Liver (tissue), 8 donors: ENCODE measurements at regions not wholly inside any gene's neighbourhood (a gene's known extent, or its start where the extent isn't known, plus 50 kb on each side); places are given as distances from the start of the nearest gene placed in this dataset.

Experiments used
- DNase-seq: peaks from one replicate; pipeline ENCODE4 v3.0.0-alpha.2; 2017; ENCODE audit warnings: low spot score
- H3K27ac ChIP-seq, 2 donors: one replicate each; pipeline ENCODE4 v1.7.0; 2013; ENCODE audit warnings: inconsistent platforms in 2 of 2, low read length in 2 of 2, control low read depth in 1 of 2, low read depth in 1 of 2, mild to moderate bottlenecking in 1 of 2
- H3K27me3 ChIP-seq, 4 donors: one replicate each; pipeline versions ENCODE4 v1.6.1 to v1.7.0; 2013; ENCODE audit warnings: low read length in 3 of 4, inconsistent platforms in 1 of 4, mild to moderate bottlenecking in 1 of 4, moderate library complexity in 1 of 4; ENCODE audit not compliant: control insufficient read depth in 4 of 4, insufficient read depth in 4 of 4
- H3K36me3 ChIP-seq, 4 donors: one replicate each; pipeline versions ENCODE4 v1.6.1 to v1.7.0; 2013; ENCODE audit warnings: low read length in 3 of 4, mild to moderate bottlenecking in 3 of 4, low read depth in 1 of 4, moderate library complexity in 1 of 4; ENCODE audit not compliant: control insufficient read depth in 4 of 4, insufficient read depth in 3 of 4
- H3K4me1 ChIP-seq, 4 donors: one replicate each; pipeline versions ENCODE4 v1.6.1 to v1.7.0; 2013; ENCODE audit warnings: low read length in 3 of 4, mild to moderate bottlenecking in 3 of 4, moderate library complexity in 1 of 4; ENCODE audit not compliant: control insufficient read depth in 4 of 4, insufficient read depth in 4 of 4
- H3K4me3 ChIP-seq, 3 donors: one replicate each; pipeline versions ENCODE4 v1.6.1 to v1.7.0; 2013; ENCODE audit warnings: low read length in 3 of 3, control low read depth in 1 of 3, low read depth in 1 of 3, mild to moderate bottlenecking in 1 of 3
- H3K9ac ChIP-seq, 2 donors: one replicate each; pipeline ENCODE4 v1.7.0; 2013; ENCODE audit warnings: low read length in 2 of 2, mild to moderate bottlenecking in 2 of 2, moderate library complexity in 2 of 2, control low read depth in 1 of 2, low read depth in 1 of 2
- H3K9me3 ChIP-seq, 4 donors: one replicate each; pipeline versions ENCODE4 v1.6.1 to v1.7.0; 2013; ENCODE audit warnings: low read length in 3 of 4; ENCODE audit not compliant: control insufficient read depth in 4 of 4
- ATF3 ChIP-seq: IDR thresholded peaks from 2 replicates; pipeline ENCODE4 v1.6.1; 2016; ENCODE audit warnings: antibody characterized with exemption
- CTCF ChIP-seq: fragments of 150-350 bp; IDR thresholded peaks from 2 replicates; pipeline ENCODE4 v1.5.1; 2017; ENCODE audit warnings: improper control_type of control experiment, low read depth, low read length; ENCODE audit not compliant: missing input control
- EGR1 ChIP-seq, 2 donors: IDR thresholded peaks; 2 replicates each; pipeline ENCODE4 v1.6.1; 2016 to 2018; ENCODE audit warnings: antibody characterized with exemption in 2 of 2, low read depth in 2 of 2
- FOXA1 ChIP-seq: IDR thresholded peaks from 2 replicates; pipeline ENCODE4 v1.6.1; 2016; ENCODE audit warnings: antibody characterized with exemption
- FOXA2 ChIP-seq: IDR thresholded peaks from 2 replicates; pipeline ENCODE4 v1.6.1; 2016; ENCODE audit warnings: antibody characterized with exemption
- GABPA ChIP-seq, 2 donors: IDR thresholded peaks in 1 of 2; conservative IDR thresholded peaks in 1 of 2; 2 replicates each; pipeline ENCODE4 v1.6.1; 2016; ENCODE audit warnings: antibody characterized with exemption in 2 of 2, mild to moderate bottlenecking in 1 of 2, moderate library complexity in 1 of 2
- HNF4A ChIP-seq, 2 donors: conservative IDR thresholded peaks; 2 replicates each; pipeline ENCODE4 v1.6.1; 2016; ENCODE audit warnings: antibody characterized with exemption in 2 of 2, mild to moderate bottlenecking in 2 of 2
- HNF4G ChIP-seq: IDR thresholded peaks from 2 replicates; pipeline ENCODE4 v1.6.1; 2016; ENCODE audit warnings: antibody characterized with exemption
- JUND ChIP-seq, 2 donors: IDR thresholded peaks; 2 replicates each; pipeline ENCODE4 v1.6.1; 2016; ENCODE audit warnings: antibody characterized with exemption in 2 of 2
- MAX ChIP-seq: IDR thresholded peaks from 2 replicates; pipeline ENCODE4 v1.6.1; 2016; ENCODE audit warnings: antibody characterized with exemption
- NR2F2 ChIP-seq: IDR thresholded peaks from 2 replicates; pipeline ENCODE4 v1.6.1; 2016; ENCODE audit warnings: antibody characterized with exemption
- RAD21 ChIP-seq, 2 donors: IDR thresholded peaks; 2 replicates each; pipeline ENCODE4 v1.6.1; 2016; ENCODE audit warnings: antibody characterized with exemption in 2 of 2, mild to moderate bottlenecking in 2 of 2
- REST ChIP-seq: IDR thresholded peaks from 2 replicates; pipeline ENCODE4 v1.6.1; 2016; ENCODE audit warnings: antibody characterized with exemption, mild to moderate bottlenecking
- RXRA ChIP-seq, 2 donors: IDR thresholded peaks; 2 replicates each; pipeline ENCODE4 v1.6.1; 2017 to 2018; ENCODE audit warnings: antibody characterized with exemption in 2 of 2, mild to moderate bottlenecking in 1 of 2
- SP1 ChIP-seq: IDR thresholded peaks from 2 replicates; pipeline ENCODE4 v1.6.1; 2018; ENCODE audit warnings: antibody characterized with exemption, mild to moderate bottlenecking
- TAF1 ChIP-seq: conservative IDR thresholded peaks from 2 replicates; pipeline ENCODE4 v1.6.1; 2016; ENCODE audit warnings: antibody characterized with exemption, mild to moderate bottlenecking
- YY1 ChIP-seq: IDR thresholded peaks from 2 replicates; pipeline ENCODE4 v1.6.1; 2016; ENCODE audit warnings: antibody characterized with exemption, mild to moderate bottlenecking
- ZBTB33 ChIP-seq: IDR thresholded peaks from 2 replicates; pipeline ENCODE4 v1.6.1; 2016; ENCODE audit warnings: antibody characterized with exemption
- WGBS: extraction: QIAGEN DNeasy Blood & Tissue Kit; methylation state at CpG from one replicate; pipeline ENCODE4 v1.1.7; 2013; 5-methylcytosine and 5-hydroxymethylcytosine counted together
- donor health status: healthy.
- donor health status: healthy.
- donor health status: healthy.
- donor health status: healthy.
- donor health status: healthy.

- peak overlapping the region; percentile 17 to 51 for H3K27ac ChIP-seq
- peak; percentile 29 to 64 for TF ChIP-seq JUND (IDR thresholded peaks at IDR 0.05)
- TF ChIP-seq REST, result peak; percentile 27
- peak; percentile 95 for TF ChIP-seq YY1
- TF ChIP-seq EGR1 (IDR thresholded peaks at IDR 0.05; ENCODE audit: low read depth in 2 of 2), result no peak
- peak in 1 of 2 donors; percentile 30 for TF ChIP-seq RAD21 (IDR thresholded peaks at IDR 0.05)
- TF ChIP-seq HNF4A (conservative IDR thresholded peaks at IDR 0.05), result peak; percentile 78 to 81
- peak; percentile 87 to 89 for TF ChIP-seq RXRA (IDR thresholded peaks at IDR 0.05)
- TF ChIP-seq FOXA1, result no peak
- TF ChIP-seq HNF4G, result peak; percentile 57
- no peak for TF ChIP-seq TAF1
- TF ChIP-seq ATF3, result no peak
- TF ChIP-seq GABPA (IDR thresholded peaks at IDR 0.05 in 1 of 2, conservative IDR thresholded peaks at IDR 0.05 in 1 of 2), result no peak
- TF ChIP-seq SP1, result peak; percentile 74
- no peak for TF ChIP-seq ZBTB33
- peak; percentile 36 for TF ChIP-seq MAX
- peak; percentile 27 for TF ChIP-seq NR2F2
- no peak for TF ChIP-seq CTCF
- no peak for TF ChIP-seq FOXA2
- no peak for DNase-seq
- H3K9ac ChIP-seq, result peak overlapping the region in 1 of 2 donors; percentile 29
- no peaks in the 10 kb centered on the region for H3K27me3 ChIP-seq
- no peaks in the 10 kb centered on the region for H3K9me3 ChIP-seq
- H3K4me1 ChIP-seq, result peaks cover 3 to 16% (median 12%) of the 10 kb centered on the region in 4 donors
- 45% methylated on average over 1 of the region's 1 CpG for WGBS
- no peak overlapping the region for H3K4me3 ChIP-seq
- H3K36me3 ChIP-seq, result no peaks in the 10 kb centered on the region
These were observed 74.8 kb upstream of the IL12A start for GRCh38 chr3:159913712-159914414.
